Panc1 (cell line): ENCODE measurements at regions not wholly inside any gene's neighbourhood (a gene's known extent, or its start where the extent isn't known, plus 50 kb on each side); places are given as distances from the start of the nearest gene placed in this dataset.
"Not testable (repeated sequence)": the region's sequence is repeated elsewhere in the genome, so short reads cannot be mapped to it uniquely, and the experiment has no call there.

ENCODE experiments used
- ATAC-seq: fragments of 200-7000 bp; cut with Tn5 transposase; 2 replicates; pipeline ENCODE4 v1.9.1; 2020; ENCODE audit warnings: mild to moderate bottlenecking, moderate library complexity
- BruUV-seq: library from RNA; stranded (reverse); fragments of 400-500 nt; replicated peaks from 2 replicates; lab custom pipeline; 2021; lab: Mats Ljungman, UMichigan
- CTCF ChIA-PET: fragments of 300-600 bp; sonication (Branson Sonifier 250); formaldehyde crosslinking; loops from one replicate; lab custom pipeline; 2022; ENCODE audit warnings: antibody characterized with exemption; lab: Charles Lee
- POLR2A ChIA-PET: fragments of 300-600 bp; sonication (Branson Sonifier 250); formaldehyde crosslinking; loops from one replicate; lab custom pipeline; 2022; ENCODE audit warnings: antibody characterized with exemption; lab: Charles Lee
- DNase-seq: peaks from one replicate; pipeline ENCODE4 v3.0.0-alpha.2; 2010; ENCODE audit warnings: low read depth, low spot score
- H3K27ac ChIP-seq: 2 replicates; pipeline ENCODE4 v1.5.1; 2011; ENCODE audit warnings: mild to moderate bottlenecking, low read length, inconsistent platforms
- H3K27me3 ChIP-seq: fragments of 200-500 bp; sonication (Bioruptor generic); 2 replicates; pipeline ENCODE4 v1.6.0; 2014; ENCODE audit warnings: low read length, inconsistent platforms; ENCODE audit not compliant: control insufficient read depth, insufficient read depth
- H3K36me3 ChIP-seq: fragments of 200-500 bp; sonication (Bioruptor generic); 2 replicates; pipeline ENCODE4 v1.5.1; 2014; ENCODE audit warnings: inconsistent platforms, mild to moderate bottlenecking, low read length, moderate library complexity; ENCODE audit not compliant: control insufficient read depth, insufficient read depth
- H3K4me1 ChIP-seq: 2 replicates; pipeline ENCODE4 v1.5.1; 2011; ENCODE audit warnings: inconsistent platforms, mild to moderate bottlenecking, low read length, moderate library complexity; ENCODE audit not compliant: control insufficient read depth, insufficient read depth
- H3K4me3 ChIP-seq, 2 experiments: 2 replicates each; pipeline ENCODE4 v1.5.1; 2011 to 2012; ENCODE audit warnings: low read depth in 2 of 2, low read length in 2 of 2, mild to moderate bottlenecking in 2 of 2, inconsistent platforms in 1 of 2, moderate library complexity in 1 of 2
- H3K9me3 ChIP-seq: fragments of 200-500 bp; sonication (Bioruptor generic); 2 replicates; pipeline ENCODE4 v1.5.1; 2014; ENCODE audit warnings: low read depth, mild to moderate bottlenecking, inconsistent platforms, low read length, moderate library complexity; ENCODE audit not compliant: control insufficient read depth, insufficient read depth
- CTCF ChIP-seq: fragments of 450-650 bp; IDR thresholded peaks from 2 replicates; pipeline ENCODE4 v1.5.1; 2017; ENCODE audit warnings: mild to moderate bottlenecking
- POLR2AphosphoS5 ChIP-seq: IDR thresholded peaks from 2 replicates; pipeline ENCODE4 v1.6.1; 2012; ENCODE audit warnings: mild to moderate bottlenecking, low read depth, low read length, moderate library complexity
- REST ChIP-seq, 2 experiments: IDR thresholded peaks; 2 replicates each; pipeline ENCODE4 v1.6.1; 2011 to 2012; ENCODE audit warnings: low read depth in 2 of 2, control low read depth in 1 of 2, low read length in 1 of 2, mild to moderate bottlenecking in 1 of 2, moderate library complexity in 1 of 2; ENCODE audit not compliant: insufficient read depth in 1 of 2
- SIN3A ChIP-seq: IDR thresholded peaks from 2 replicates; pipeline ENCODE4 v1.6.1; 2012; ENCODE audit warnings: low read depth, mild to moderate bottlenecking, low read length, moderate library complexity, borderline replicate concordance; ENCODE audit not compliant: insufficient read depth
- TCF7L2 ChIP-seq: IDR thresholded peaks from 2 replicates; pipeline ENCODE4 v1.6.1; 2011; ENCODE audit warnings: mild to moderate bottlenecking, low read depth, low read length, inconsistent platforms
- in situ Hi-C: cut with HindIII; loops from 2 replicates; pipeline ENCODE4 v1.10.0; 2016; ENCODE audit warnings: low sequenced_read_pairs, low pct_unique_long_range_greater_than_20kb
- intact Hi-C: fragments of 100-400 bp; cut with micrococcal nuclease; formaldehyde crosslinking; loops from one replicate; pipeline ENCODE4 v1.10.0; 2022; ENCODE audit not compliant: unreplicated experiment

GRCh38 chr17:28266926-28267719 is 51.9 kb upstream of the TMEM97 start:
- CTCF ChIA-PET, H3K4me3 ChIP-seq, DNase-seq, in situ Hi-C loops, ATAC-seq, H3K4me1 ChIP-seq, H3K27me3 ChIP-seq, H3K9me3 ChIP-seq, POLR2A ChIA-PET, H3K27ac ChIP-seq, intact Hi-C loops, BruUV-seq, H3K36me3 ChIP-seq: not testable (repeated sequence)

GRCh38 chr17:28267720-28268609 is 51.0 kb upstream of the TMEM97 start:
- no peaks in the 10 kb centered on the region for H3K36me3 ChIP-seq
- ATAC-seq (no peak), DNase-seq (no peak)
- no peaks in the 10 kb centered on the region; the same call in 1 of the 2 replicates for H3K27me3 ChIP-seq
- in situ Hi-C loops (no loop called here), intact Hi-C loops (no loop called here)
- H3K27ac ChIP-seq: no peak overlapping the region
- TF ChIP-seq POLR2AphosphoS5 (no peak), TCF7L2 (no peak), SIN3A (no peak), REST (IDR thresholded peaks at IDR 0.05; ENCODE audit: insufficient read depth in 1 of 2, low read depth in 2 of 2, low read length in 1 of 2) (no peak), CTCF (no peak)
- POLR2A ChIA-PET: no interaction called here
- no peak overlapping the region for H3K4me3 ChIP-seq
- BruUV-seq: no TSS peak
- 0 out of 2 replicates have a peak, but pooled peaks cover 2% of the 10 kb centered on the region for H3K9me3 ChIP-seq
- no peaks in the 10 kb centered on the region for H3K4me1 ChIP-seq
- CTCF ChIA-PET: interaction anchor here (0.6 kb wide), 1 partner anchor 213 kb away, joined by 9 read pairs; no protein-coding TSS in a partner anchor
